HG03097 (cell line): ENCODE measurements at regions not wholly inside any gene's neighbourhood (a gene's known extent, or its start where the extent isn't known, plus 50 kb on each side); places are given as distances from the start of the nearest gene placed in this dataset.
"Not testable (repeated sequence)": the region's sequence is repeated elsewhere in the genome, so short reads cannot be mapped to it uniquely, and the experiment has no call there.

Experiments
- ATAC-seq: cut with Tn5 transposase; IDR thresholded peaks from one replicate; pipeline ENCODE4 v1.9.1; 2021; ENCODE audit not compliant: unreplicated experiment, low FRiP score

DNA sequence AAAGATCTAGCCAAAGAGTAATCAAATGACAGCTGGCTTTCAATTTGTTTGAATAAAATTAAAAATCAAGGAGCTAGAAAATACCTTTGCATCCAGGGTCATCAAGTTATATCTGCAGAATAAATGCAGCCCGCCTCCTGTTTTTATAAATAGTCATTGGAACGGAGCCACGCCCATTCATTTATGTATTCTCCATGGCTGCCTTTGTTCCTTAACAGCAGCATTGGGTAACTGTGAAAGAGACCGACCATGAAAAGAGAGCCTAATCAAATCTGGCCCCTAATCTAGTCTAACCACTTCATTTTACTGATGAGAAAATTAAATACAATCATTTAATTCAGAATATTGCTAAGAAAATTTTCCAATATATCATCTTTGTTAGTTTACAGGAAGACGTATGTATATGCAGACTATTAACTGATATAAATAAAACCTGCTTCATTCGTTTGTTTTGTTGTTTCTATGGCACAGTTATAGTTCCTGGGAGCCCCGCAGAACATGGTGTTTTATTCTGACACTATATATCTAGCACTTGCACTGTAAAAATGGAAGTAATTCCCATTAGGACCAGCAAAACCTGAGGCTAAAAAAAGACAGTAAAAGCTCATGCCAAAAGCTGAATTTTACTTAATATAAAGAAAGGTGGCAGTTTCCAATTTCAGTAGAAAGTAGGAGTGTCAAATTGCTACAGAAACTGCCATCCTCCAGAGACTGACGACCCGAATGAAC, 111.8 kb upstream of the PALMD start:
- ATAC-seq, result no peak

GRCh38 chr1:99534638-99534930, 111.3 kb upstream of the PALMD start:
- ATAC-seq, result no peak

- no peak for ATAC-seq
These were observed 110.3 kb upstream of the PALMD start for GRCh38 chr1:99535470-99536164.

DNA sequence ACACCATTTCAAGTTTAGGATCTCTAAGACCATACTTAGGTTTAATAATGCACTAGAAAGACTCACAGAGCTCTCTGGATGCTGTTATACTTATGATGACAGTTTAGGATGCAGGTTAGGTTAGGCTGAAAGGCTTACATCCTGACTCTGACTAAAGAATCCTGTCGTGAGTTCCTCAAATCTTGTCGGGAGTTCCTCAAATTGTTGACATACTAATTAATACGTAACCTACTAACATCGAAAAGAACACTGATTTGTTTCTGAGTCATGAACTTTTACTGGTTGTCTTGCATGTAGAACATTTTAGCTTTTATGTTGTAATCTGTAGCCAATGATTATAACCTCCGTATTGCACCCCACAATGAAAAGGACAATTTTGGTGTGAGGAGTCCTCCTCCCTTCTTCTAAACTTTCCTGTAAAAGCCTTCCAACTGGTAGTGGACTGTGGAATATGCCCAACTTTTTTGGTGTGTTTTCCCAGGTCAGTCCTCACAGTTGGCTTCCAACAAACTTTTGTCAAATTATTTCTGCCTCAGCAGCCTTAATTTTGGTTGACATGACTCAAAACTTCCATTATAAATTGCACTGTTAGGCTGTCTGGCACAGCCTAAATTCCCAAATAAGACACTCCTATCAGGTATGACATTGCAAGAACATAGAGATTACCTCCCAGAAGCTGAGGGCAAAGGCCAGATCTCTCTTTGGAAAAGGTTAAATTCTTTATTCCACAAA, 107.9 kb upstream of the PALMD start:
- no peak for ATAC-seq

GRCh38 chr1:99538618-99538956, 107.3 kb upstream of the PALMD start:
- no peak for ATAC-seq

- no peak for ATAC-seq
These were observed 106.8 kb upstream of the PALMD start for GRCh38 chr1:99539131-99539530.

DNA sequence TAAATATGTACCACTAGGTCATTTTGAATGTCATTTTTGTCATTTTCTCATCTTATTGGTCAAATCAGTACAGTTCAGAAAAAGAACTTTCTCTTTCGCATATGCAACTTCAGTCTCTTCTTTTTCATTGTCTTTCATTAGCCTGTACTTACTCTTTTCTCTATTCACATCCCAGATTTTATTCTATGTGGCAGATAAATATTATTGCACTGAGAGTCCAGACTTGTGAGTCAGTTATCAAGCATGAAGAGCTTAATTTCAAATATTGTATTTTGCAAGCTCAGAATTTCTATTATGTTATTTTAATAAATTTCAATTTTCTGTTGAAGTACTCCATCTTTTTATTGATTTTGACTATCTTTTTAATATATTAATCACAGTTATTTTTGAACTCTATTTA, 105.2 kb upstream of the PALMD start:
- no peak for ATAC-seq

GRCh38 chr1:99544328-99544727, 101.6 kb upstream of the PALMD start:
- no peak for ATAC-seq

- ATAC-seq, result no peak
These were observed 99.2 kb upstream of the PALMD start for GRCh38 chr1:99546432-99547416.

DNA sequence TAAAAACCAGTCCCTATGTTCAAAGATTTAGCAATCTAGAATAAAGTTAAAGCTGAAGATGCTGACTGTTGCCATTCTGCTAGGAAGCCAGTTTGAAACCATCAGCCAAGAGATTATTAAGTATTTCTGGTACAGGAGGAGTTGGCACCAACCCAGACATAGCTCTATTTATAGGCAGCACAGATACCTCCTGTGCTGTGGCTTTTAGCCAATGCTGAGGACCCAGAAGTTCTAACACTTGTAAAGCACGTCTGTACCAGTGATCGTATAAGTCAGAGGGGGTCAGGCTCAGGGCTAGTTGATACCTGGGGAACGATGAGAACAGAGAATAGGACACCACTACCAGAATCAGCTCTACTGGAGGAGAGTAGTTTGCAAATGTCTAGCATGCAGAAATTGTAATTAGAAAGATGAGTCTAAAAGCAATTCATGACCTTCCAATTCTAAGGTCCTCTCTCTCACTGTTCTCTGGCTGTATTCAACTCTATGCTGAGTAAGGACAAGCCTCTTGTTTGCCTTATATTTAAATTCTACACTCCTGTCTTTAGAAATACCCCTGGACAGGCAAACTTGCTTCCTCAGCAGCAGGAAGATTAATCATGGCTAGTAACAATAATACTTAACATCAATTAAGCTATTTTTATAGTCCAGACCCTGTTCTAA, 96.8 kb upstream of the PALMD start:
- ATAC-seq, result no peak

- no peak for ATAC-seq
These were observed 95.7 kb upstream of the PALMD start for GRCh38 chr1:99550198-99550597.

GRCh38 chr1:99551812-99552614, 93.9 kb upstream of the PALMD start:
- ATAC-seq, result no peak

GRCh38 chr1:99553301-99553700, 92.6 kb upstream of the PALMD start:
- ATAC-seq, result no peak

- ATAC-seq, result not testable (repeated sequence)
These were observed 92.1 kb upstream of the PALMD start for GRCh38 chr1:99553819-99554218.

DNA sequence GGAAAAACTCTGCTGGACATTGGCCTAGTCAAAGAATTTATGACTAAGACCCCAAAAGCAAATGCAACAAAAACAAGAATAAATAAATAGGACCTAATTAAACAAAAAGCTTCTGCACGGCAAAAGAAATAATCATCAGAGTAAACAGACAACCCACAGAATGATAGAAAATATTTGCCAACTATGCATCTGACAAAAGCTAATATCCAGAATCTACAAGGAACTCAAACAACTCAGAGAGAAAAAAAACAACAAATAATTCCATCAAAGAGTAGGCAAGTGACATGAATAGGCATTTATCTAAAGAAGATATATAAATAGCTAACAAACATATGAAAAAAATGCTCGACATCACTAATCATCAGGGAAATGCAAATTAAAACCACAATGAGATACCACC, 91.2 kb upstream of the PALMD start:
- ATAC-seq, result no peak

GRCh38 chr1:99557546-99558202, 88.2 kb upstream of the PALMD start:
- ATAC-seq, result peak; percentile 75

DNA sequence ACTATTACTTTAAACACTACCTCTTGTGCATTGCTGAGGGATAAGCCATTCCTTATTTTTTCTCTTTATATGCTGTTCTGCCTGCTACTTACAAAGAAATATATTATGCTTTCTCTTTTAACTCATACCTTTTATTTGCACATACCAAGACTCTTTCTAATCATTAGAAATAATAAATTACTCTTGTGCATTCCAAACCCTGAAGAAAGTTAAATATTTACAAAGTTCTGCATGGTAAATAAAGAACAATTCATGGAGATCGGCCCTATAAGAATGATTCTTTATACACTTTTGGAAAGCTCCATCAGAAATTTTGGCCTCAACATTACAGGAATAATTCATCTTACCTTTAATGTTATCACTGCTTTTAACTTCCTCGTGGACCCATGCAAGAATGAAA, 86.7 kb upstream of the PALMD start:
- ATAC-seq, result no peak

- ATAC-seq, result no peak
These were observed 85.5 kb upstream of the PALMD start for GRCh38 chr1:99560207-99561040.
